ENCODE measurements at regions not wholly inside any gene's neighbourhood (a gene's known extent, or its start where the extent isn't known, plus 50 kb on each side); places are given as distances from the start of the nearest gene placed in this dataset.

DNA sequence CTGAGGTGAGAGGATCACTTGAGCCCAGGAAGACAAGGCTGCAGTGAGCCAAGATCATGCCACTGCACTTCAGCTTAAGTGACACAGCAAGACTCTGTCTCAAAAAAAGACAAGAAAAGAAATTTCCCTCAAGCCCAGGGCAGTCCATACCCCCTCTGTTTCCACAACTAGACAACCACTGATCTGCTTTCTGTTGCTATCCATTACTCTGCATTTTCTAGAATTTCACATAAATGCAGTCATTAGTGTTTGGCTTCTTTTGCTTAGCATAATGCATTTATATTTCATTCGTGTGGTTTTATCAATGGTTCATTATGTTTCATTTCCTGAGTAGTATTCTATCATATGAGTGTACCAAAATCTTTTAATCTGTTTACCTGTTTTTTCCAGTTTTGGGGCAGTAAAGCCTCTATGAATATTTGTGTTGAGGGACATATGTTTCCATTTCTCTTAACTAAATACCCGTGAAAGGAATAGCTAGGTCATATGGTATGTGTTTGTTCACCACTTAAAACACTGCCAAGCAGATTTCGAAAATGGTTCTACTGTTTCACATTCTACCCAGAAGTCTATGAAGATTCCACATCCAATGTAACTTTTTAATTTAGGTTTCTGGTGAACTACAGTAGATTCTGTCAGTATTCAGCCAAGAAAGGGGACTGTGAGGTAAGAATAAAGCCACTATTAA lies 271.8 kb downstream of the ZNF608 start:
- no peak overlapping the region for H3K27ac ChIP-seq
- H3K9me3 ChIP-seq (replicated peaks in 1 of 11) = 0 out of 22 replicates have a peak, but pooled peaks cover 0 to 10% (median 0%) of the 10 kb centered on the region in 11 experiments
- TF ChIP-seq Cebpa-rat (IDR thresholded peaks at IDR 0.05) = no peak
- no peaks in the 10 kb centered on the region for H3K27me3 ChIP-seq
- no peak overlapping the region for H3K4me2 ChIP-seq
- H4K20me1 ChIP-seq = no peaks in the 10 kb centered on the region
- no peaks in the 10 kb centered on the region for H3K4me1 ChIP-seq
- no peaks in the 10 kb centered on the region for H3K36me3 ChIP-seq
- no peak overlapping the region for H3K9ac ChIP-seq
- no peak overlapping the region for H3K4me3 ChIP-seq

DNA sequence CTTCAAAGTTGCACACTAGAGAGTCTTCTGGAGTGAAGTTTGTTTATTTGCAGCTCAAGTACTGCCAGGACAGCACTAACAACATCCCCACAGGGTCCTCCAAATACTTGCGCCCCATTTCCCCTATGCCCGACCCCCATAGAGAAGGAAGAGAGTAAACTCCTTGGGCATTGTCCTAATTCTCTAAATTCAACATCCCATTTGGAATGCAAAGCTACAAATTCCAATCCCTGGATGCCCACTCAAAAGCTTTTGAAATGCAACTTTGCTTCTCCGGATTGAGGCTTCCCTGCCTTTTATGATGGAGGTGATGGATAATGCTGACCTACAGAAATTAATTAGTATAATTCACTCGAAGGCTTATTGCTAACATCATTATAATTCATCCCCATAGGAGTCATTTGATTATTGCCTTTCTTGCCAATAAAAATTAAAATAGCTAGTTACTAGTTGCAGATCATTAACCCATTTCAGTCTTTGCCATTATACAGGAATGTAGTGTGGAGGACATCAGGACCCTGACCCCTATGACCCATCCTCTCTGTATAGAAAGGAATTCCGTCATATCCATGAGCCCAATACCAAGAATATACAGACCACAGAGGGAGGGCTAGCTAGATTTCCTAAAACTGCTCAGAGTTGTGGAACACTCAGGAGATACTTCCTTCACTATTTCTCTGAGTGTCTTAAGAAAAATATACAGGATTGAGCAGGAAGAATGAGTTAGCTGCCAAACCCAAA lies 277.6 kb downstream of the ZNF608 start:
- TF ChIP-seq Cebpa-rat (IDR thresholded peaks at IDR 0.05) = no peak
- H3K4me3 ChIP-seq = no peak overlapping the region
- H3K27me3 ChIP-seq = no peaks in the 10 kb centered on the region
- no peaks in the 10 kb centered on the region for H3K4me1 ChIP-seq
- H3K9me3 ChIP-seq (replicated peaks in 1 of 11) = peaks cover 0 to 17% (median 6%) of the 10 kb centered on the region in 11 experiments; a peak in 12 of 22 replicates
- no peak overlapping the region for H3K9ac ChIP-seq
- no peaks in the 10 kb centered on the region for H3K36me3 ChIP-seq
- H4K20me1 ChIP-seq = no peaks in the 10 kb centered on the region
- H3K4me2 ChIP-seq = no peak overlapping the region
- no peak overlapping the region for H3K27ac ChIP-seq

DNA sequence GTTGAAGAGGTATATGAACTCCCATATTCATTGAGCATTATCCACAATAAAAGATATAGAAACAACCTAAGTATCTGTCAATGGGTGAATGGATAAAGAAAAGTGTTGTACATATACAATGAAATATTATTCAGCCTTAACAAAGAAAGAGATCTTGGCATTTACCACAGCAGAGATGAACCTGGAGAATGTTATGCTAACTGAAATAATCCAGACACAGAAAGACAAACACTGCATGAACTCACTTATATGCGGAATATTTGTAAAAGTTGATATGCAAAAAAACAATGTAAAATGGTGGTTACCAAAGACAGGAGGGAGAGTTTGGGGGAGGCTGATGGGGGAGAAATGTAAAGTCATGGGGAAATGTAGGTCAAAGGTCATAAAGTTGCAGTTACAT lies 278.7 kb downstream of the ZNF608 start:
- no peak overlapping the region for H3K9ac ChIP-seq
- H3K27me3 ChIP-seq = no peaks in the 10 kb centered on the region
- H3K27ac ChIP-seq = no peak overlapping the region
- H4K20me1 ChIP-seq = no peaks in the 10 kb centered on the region
- no peaks in the 10 kb centered on the region for H3K36me3 ChIP-seq
- H3K4me1 ChIP-seq = peaks cover 0 to 7% (median 2%) of the 10 kb centered on the region in 10 experiments; a peak in 13 of 20 replicates
- peaks cover 6 to 20% (median 14%) of the 10 kb centered on the region in 11 experiments; a peak in 15 of 22 replicates for H3K9me3 ChIP-seq (replicated peaks in 1 of 11)
- no peak for TF ChIP-seq Cebpa-rat (IDR thresholded peaks at IDR 0.05)
- no peak overlapping the region for H3K4me3 ChIP-seq
- no peak overlapping the region for H3K4me2 ChIP-seq

DNA sequence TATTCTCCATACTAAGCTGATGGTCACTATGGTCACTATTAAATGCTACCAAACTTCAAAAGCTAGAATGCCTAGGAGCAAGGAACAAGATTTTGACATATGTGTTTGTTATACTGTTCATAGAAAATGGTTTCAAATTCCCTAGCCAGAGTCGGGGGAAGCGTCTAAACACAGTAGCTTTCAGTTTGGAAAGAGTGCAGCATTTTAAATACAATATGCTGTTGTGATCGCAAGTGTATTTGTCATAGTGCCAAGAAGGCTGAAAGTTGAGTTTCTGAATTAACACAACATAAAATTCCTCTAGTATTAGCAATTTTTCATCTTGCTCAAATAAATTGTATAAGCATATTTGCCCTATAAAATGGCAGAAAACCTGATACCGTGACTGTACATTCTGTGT lies 280.4 kb downstream of the ZNF608 start:
- Histone ChIP-seq H3K9ac (no peak overlapping the region), H4K20me1 (no peaks in the 10 kb centered on the region), H3K9me3 (replicated peaks in 1 of 11) (peaks cover 9 to 33% (median 16%) of the 10 kb centered on the region in 11 experiments; a peak in 18 of 22 replicates), H3K27me3 (no peaks in the 10 kb centered on the region), H3K4me3 (no peak overlapping the region), H3K27ac (no peak overlapping the region), H3K4me2 (no peak overlapping the region), H3K4me1 (peaks cover 0 to 25% (median 20%) of the 10 kb centered on the region in 10 experiments; a peak in 13 of 20 replicates), H3K36me3 (no peaks in the 10 kb centered on the region)
- TF ChIP-seq Cebpa-rat (IDR thresholded peaks at IDR 0.05) = no peak

DNA sequence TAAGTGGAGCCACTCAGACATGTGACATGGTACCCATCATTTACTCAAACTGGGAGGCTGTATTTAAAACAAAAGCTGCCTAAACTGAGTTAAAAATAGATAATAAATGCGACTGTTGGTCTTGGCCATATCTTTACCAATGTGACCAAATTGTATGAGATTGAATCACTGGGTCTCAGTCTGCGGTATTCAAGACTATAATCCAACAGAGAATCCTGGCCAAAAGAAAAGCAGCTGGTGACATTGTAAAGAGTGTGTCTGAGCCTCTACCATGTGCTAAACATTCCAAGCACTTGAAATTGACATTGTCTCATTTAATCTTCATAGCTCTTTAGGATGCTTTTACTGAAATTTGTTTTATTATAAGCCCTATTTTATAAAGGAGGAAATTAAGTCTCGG lies 282.6 kb downstream of the ZNF608 start:
- TF ChIP-seq Cebpa-rat (IDR thresholded peaks at IDR 0.05) = no peak
- no peaks in the 10 kb centered on the region for H4K20me1 ChIP-seq
- 0 out of 22 replicates have a peak, but pooled peaks cover 0 to 3% (median 0%) of the 10 kb centered on the region in 11 experiments for H3K36me3 ChIP-seq

DNA sequence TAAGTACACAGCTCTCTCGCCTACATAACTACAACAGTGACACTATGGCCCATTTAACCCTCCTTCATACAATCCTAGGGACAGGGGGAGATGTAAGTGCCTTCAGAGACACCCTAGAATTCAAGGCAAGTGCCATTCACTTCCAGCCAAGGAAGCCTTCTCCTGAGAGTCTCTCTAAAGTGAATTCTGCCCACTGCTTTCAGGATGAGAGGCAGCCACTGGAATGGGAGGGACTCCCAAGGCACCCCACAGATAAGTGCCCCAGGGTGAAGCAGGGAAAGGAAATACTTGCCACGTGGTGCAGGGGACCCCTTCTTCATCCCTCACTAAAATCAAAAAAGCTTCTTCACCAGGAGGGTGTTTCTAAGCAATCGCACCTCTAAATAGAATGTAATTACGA lies 283.7 kb downstream of the ZNF608 start:
- Histone ChIP-seq H3K4me3 (no peak overlapping the region), H3K27me3 (no peaks in the 10 kb centered on the region), H3K4me2 (peak overlapping the region in 9 of 11 experiments; percentile 12 to 69 (median 63); a peak in 15 of 22 replicates), H3K4me1 (peaks cover 0 to 52% (median 34%) of the 10 kb centered on the region in 10 experiments; a peak in 14 of 20 replicates), H3K36me3 (0 out of 22 replicates have a peak, but pooled peaks cover 0 to 3% (median 0%) of the 10 kb centered on the region in 11 experiments), H3K27ac (no peak overlapping the region), H4K20me1 (no peaks in the 10 kb centered on the region), H3K9me3 (replicated peaks in 1 of 11) (peaks cover 29 to 61% (median 36%) of the 10 kb centered on the region in 11 experiments), H3K9ac (no peak overlapping the region)
- no peak for TF ChIP-seq Cebpa-rat (IDR thresholded peaks at IDR 0.05)

More for the DNA sequence above, 282.6 kb downstream of the ZNF608 start:
- no peak overlapping the region for H3K4me2 ChIP-seq
- H3K4me3 ChIP-seq = no peak overlapping the region
- no peak overlapping the region for H3K9ac ChIP-seq
- no peaks in the 10 kb centered on the region for H3K27me3 ChIP-seq
- peaks cover 0 to 41% (median 26%) of the 10 kb centered on the region in 10 experiments; a peak in 13 of 20 replicates for H3K4me1 ChIP-seq
- H3K27ac ChIP-seq = no peak overlapping the region
- H3K9me3 ChIP-seq (replicated peaks in 1 of 11) = peaks cover 29 to 55% (median 35%) of the 10 kb centered on the region in 11 experiments

DNA sequence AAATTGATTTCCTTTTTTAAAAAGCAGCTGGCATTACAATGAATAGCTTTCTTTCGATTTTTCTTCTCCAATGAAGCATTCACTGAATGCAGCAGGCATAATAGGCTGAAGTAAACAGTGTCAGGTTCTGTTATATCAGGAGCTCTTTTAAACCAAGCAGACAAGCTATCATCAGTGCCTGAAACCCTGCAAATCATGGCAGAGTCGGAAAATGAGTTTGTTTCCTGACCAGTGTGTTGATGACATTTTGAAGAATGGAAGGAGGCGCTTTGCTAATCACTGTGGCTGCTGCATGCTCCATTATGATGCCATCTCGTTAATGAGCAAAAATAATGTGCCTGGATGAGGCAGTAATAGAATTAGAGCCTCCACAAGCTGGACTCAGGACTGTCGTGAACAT lies 284.5 kb downstream of the ZNF608 start:
- H3K27ac ChIP-seq = no peak overlapping the region
- no peak overlapping the region for H3K9ac ChIP-seq
- no peak overlapping the region for H3K4me3 ChIP-seq

DNA sequence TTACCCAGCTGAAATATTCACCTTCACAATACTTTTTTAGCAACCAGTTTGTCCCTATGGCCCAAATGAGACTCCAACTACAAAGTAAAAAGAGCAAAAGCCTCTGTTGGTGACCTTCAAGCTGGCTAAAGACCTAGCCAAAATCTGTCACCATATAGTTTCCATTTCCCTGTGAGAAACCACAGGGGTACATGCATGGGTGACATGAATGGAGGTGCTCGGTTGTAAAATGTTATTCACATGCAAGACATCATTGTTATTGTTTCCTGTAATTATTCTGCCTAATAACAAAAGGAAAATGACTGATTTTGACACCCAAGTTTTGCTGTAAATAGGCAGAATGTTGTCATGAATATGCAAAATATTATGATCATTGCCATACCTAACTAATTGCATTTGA lies 285.3 kb downstream of the ZNF608 start:
- Histone ChIP-seq H3K27me3 (no peaks in the 10 kb centered on the region), H3K9ac (no peak overlapping the region), H4K20me1 (no peaks in the 10 kb centered on the region), H3K4me1 (peaks cover 0 to 68% (median 46%) of the 10 kb centered on the region in 10 experiments; a peak in 14 of 20 replicates), H3K4me3 (no peak overlapping the region), H3K27ac (no peak overlapping the region), H3K36me3 (0 out of 22 replicates have a peak, but pooled peaks cover 0 to 3% (median 0%) of the 10 kb centered on the region in 11 experiments), H3K9me3 (replicated peaks in 1 of 11) (peaks cover 29 to 70% (median 41%) of the 10 kb centered on the region in 11 experiments), H3K4me2 (peak overlapping the region in 8 of 11 experiments; percentile 30 to 69 (median 64); a peak in 14 of 22 replicates)
- no peak for TF ChIP-seq Cebpa-rat (IDR thresholded peaks at IDR 0.05)

More for the DNA sequence above, 284.5 kb downstream of the ZNF608 start:
- Histone ChIP-seq H3K36me3 (0 out of 22 replicates have a peak, but pooled peaks cover 0 to 3% (median 0%) of the 10 kb centered on the region in 11 experiments), H4K20me1 (no peaks in the 10 kb centered on the region), H3K4me2 (peak overlapping the region in 9 of 11 experiments; percentile 12 to 69 (median 63); a peak in 17 of 22 replicates), H3K4me1 (peaks cover 0 to 60% (median 42%) of the 10 kb centered on the region in 10 experiments; a peak in 14 of 20 replicates), H3K27me3 (no peaks in the 10 kb centered on the region), H3K9me3 (replicated peaks in 1 of 11) (peaks cover 29 to 70% (median 36%) of the 10 kb centered on the region in 11 experiments)
- no peak for TF ChIP-seq Cebpa-rat (IDR thresholded peaks at IDR 0.05)

DNA sequence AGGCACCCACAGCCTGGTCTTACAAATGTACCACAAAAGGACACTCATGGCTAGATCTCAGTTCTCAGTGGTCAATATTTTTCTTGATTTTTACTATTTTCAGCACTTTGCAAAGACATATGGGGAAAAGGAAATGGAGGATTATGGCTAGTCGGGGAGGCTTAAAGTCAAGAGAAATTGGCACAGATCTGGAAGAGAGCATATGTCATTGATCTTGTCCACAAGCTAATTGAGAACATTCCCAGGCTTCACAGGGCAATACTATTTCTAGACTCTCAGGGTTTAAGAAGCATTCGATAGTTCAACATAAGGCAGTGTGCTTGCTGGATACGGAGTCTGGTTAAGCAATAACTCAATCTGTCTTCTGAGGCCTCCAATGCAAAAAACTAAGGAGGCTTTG lies 285.8 kb downstream of the ZNF608 start:
- no peaks in the 10 kb centered on the region for H4K20me1 ChIP-seq
- H3K9ac ChIP-seq = no peak overlapping the region
- no peak for TF ChIP-seq Cebpa-rat (IDR thresholded peaks at IDR 0.05)
- peaks cover 0 to 72% (median 49%) of the 10 kb centered on the region in 10 experiments; a peak in 14 of 20 replicates for H3K4me1 ChIP-seq
- H3K9me3 ChIP-seq (replicated peaks in 1 of 11) = peaks cover 29 to 74% (median 41%) of the 10 kb centered on the region in 11 experiments
- H3K36me3 ChIP-seq = 0 out of 22 replicates have a peak, but pooled peaks cover 0 to 3% (median 0%) of the 10 kb centered on the region in 11 experiments
- peak overlapping the region in 7 of 11 experiments; percentile 50 to 69 (median 64); a peak in 9 of 22 replicates for H3K4me2 ChIP-seq
- H3K27me3 ChIP-seq = no peaks in the 10 kb centered on the region
- H3K4me3 ChIP-seq = no peak overlapping the region
- no peak overlapping the region for H3K27ac ChIP-seq
